Fibroblast of mammary gland (primary cell): ENCODE measurements at regions not wholly inside any gene's neighbourhood (a gene's known extent, or its start where the extent isn't known, plus 50 kb on each side); places are given as distances from the start of the nearest gene placed in this dataset.
"Not testable (repeated sequence)": the region's sequence is repeated elsewhere in the genome, so short reads cannot be mapped to it uniquely, and the experiment has no call there.

Experiments
- DNase-seq: peaks from one replicate; pipeline ENCODE4 v3.0.0-alpha.2; 2010; ENCODE audit warnings: low read depth
- H3K4me3 ChIP-seq: 2 replicates; pipeline ENCODE4 v1.5.1; 2011; ENCODE audit warnings: low read depth, mild to moderate bottlenecking, low read length, moderate library complexity; ENCODE audit not compliant: control insufficient read depth
- TF ChIP-seq, protein P1 (sequence below): conservative IDR thresholded peaks from 2 replicates; pipeline ENCODE4 v1.5.1; 2011; ENCODE audit warnings: low read depth, low read length, inconsistent platforms; ENCODE audit not compliant: control insufficient read depth, insufficient read depth

DNA sequence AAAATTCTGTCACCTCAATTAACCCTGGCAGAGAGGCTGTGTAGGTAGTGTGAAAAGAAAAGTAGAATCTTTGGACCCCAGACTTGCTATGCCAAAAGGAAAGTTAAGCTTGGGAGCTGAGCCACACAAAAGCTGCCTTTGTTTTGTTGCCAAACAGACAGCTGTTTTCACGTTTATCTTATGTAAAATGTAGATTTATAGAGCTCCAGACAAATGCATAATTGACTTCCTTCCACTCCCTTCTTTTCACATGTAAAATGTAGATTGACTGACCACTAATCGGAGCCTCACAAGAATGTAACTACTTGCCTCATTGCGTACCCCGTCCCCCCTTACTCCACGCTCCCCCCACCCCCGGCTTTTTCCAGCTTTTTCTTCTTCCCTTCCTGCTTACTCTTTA lies 2302.2 kb upstream of the RAG2 start:
- no peak overlapping the region for H3K4me3 ChIP-seq
- DNase-seq, result no peak
- TF ChIP-seq, protein P1, sequence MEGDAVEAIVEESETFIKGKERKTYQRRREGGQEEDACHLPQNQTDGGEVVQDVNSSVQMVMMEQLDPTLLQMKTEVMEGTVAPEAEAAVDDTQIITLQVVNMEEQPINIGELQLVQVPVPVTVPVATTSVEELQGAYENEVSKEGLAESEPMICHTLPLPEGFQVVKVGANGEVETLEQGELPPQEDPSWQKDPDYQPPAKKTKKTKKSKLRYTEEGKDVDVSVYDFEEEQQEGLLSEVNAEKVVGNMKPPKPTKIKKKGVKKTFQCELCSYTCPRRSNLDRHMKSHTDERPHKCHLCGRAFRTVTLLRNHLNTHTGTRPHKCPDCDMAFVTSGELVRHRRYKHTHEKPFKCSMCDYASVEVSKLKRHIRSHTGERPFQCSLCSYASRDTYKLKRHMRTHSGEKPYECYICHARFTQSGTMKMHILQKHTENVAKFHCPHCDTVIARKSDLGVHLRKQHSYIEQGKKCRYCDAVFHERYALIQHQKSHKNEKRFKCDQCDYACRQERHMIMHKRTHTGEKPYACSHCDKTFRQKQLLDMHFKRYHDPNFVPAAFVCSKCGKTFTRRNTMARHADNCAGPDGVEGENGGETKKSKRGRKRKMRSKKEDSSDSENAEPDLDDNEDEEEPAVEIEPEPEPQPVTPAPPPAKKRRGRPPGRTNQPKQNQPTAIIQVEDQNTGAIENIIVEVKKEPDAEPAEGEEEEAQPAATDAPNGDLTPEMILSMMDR, result no peak

DNA sequence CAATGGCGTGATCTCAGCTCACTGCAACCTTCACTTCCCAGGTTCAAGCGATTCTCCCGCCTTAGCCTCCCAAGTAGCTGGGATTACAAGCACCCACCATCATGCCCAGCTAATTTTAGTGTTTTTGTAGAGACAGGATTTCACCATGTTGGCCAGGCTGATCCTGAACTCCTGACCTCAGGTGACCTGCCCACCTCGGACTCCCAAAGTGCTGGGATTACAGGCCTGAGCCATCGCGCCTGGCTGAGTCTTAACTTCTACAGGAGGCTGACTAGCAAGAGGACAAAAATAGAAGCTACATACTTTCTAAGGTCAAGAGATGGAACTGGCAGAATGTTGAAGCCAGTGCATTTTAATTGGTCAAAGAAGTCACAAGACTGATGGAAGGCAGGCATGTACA lies 2296.2 kb upstream of the RAG2 start:
- not testable (repeated sequence) for H3K4me3 ChIP-seq, DNase-seq

DNA sequence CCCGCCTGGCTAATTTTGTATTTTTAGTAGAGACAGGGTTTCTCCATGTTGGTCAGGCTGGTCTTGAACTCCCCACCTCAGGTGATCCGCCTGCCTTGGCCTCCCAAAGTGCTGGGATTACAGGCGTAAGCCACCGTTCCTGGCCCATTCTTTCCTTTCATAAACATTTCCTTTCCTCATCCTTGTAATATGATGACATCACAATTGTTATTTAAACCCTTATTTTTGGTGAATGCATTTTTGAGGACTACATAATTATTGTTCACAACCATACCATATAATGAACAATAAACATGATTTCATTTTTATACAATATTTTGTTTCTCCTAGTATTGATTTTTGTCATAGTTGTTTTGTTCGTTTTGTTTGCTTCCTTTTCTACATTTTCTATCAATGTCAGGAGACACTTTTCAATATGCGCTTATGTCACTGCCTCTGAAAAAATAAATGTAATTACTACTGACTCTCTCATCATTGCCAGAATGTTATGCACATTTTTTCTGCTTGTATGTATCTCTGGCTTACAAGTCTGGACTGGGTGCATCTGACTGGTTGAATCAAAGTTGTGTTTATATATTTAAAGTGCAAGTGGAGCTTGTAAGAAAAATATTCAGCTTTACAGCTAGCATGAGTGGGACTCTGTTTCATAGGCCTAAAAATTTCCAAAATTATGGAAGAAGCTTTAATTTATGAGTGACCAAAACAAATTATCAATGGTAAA lies 2286.3 kb upstream of the RAG2 start:
- H3K4me3 ChIP-seq, result no peak overlapping the region
- TF ChIP-seq, protein P1, result no peak
- no peak for DNase-seq

DNA sequence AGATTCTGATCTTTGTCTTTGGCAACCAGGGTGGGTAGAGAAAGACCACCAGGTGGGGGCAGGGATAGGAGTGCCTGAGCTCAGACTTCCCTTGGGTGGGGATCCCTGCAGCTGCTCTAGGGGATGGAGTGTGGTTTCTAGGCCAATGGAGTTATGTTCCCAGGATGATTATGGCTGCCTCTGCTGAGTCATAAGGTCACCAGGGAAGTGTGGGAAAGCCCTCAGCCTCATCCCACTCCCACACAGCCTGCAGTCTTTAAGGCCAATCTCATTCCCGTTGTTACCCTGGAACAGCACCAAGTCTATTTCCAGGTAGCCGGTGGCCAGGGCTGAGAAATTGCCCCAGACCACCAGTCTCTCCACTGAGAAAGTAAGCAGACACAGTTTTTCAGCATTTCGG lies 2269.3 kb upstream of the RAG2 start:
- no peak overlapping the region for H3K4me3 ChIP-seq
- no peak for DNase-seq
- TF ChIP-seq, protein P1, result no peak

DNA sequence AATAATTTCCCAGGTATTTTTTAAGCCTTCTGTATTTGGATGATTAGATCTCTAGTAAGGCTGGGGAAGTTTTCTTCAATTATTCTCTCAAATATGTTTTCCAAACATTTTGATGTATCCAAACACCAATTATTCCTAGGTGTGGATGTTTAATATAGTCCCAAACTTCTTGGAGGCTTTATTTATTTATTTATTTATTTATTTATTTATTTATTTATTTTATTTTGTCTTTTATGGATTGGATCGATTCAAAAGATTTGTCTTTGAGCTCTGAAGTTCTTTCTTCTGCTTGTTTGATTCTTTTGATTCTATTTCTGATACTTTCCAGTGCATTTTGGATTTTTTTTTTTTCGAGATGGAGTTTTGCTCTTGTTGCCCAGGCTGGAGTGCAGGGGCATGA lies 2267.9 kb upstream of the RAG2 start:
- DNase-seq, result no peak
- TF ChIP-seq, protein P1, result no peak
- H3K4me3 ChIP-seq, result no peak overlapping the region

DNA sequence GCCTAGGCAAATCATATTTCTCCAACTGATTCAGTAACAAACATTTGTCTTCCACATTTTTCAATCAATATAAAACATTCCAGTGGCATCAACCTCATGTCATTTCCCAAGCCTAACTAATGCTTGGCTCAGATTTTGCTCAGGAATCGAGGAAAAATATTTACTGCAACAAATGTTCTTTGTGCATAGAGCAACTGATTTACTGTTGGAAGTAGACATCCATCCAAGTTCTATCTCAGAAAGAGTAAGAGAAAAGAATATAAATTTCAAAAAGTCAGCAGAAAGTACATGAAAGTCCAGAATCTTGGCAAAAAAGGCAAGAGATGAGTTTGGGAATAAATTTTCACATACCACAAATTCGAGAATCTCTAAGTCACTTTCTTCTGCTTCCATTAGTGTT lies 2245.0 kb upstream of the RAG2 start:
- no peak overlapping the region for H3K4me3 ChIP-seq
- TF ChIP-seq, protein P1, result no peak
- no peak for DNase-seq

DNA sequence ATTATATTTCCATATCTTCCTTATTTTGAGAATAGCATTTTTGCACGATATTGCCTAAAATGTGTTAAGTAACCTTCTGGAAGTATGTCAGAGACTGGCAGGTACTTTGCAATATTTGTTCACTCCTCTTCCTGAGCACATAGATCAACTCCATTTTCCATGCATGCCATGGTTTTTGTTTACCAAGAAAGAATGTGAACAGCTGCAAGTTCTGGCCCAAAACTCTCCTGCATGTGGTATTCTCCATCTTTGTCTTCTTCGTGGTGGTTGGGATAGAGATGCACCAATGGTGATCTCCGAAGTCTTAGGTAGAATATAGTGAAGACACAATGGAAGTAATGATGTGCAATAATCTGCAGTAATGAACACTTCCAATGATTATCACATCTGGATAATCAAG lies 2241.0 kb upstream of the RAG2 start:
- no peak overlapping the region for H3K4me3 ChIP-seq
- TF ChIP-seq, protein P1, result no peak
- DNase-seq, result no peak
